ENCODE measurements at regions not wholly inside any gene's neighbourhood (a gene's known extent, or its start where the extent isn't known, plus 50 kb on each side); places are given as distances from the start of the nearest gene placed in this dataset.

DNA sequence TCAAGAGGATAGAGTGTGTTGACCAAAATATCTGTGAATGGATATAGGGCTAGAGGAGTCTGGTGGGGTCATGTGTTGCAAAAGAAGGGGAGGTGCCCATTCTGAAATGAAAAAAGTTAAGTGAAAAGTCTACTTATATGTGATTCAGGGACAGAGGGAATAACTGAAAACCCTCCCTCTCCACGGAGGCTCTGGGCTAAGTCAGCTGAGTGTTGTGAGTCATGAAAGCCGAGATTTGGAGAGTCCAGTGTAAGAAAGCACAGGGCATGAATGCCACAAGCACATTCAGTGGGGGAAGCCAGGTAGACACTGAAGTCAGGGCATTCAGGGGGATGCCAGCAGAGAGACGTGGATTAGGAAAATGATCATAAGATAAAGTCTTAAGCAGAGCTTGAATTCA lies 871.9 kb downstream of the TSN start:
- TF ChIP-seq ZNF707 (CRISPR knock-in tag; conservative IDR thresholded peaks at IDR 0.05) (no peak), ZNF121 (CRISPR knock-in tag; conservative IDR thresholded peaks at IDR 0.05) (no peak), POLR2AphosphoS5 (IDR thresholded peaks at IDR 0.05; ENCODE audit: control insufficient read depth, insufficient read depth, low read depth, low read length) (no peak), FOXA1 (IDR thresholded peaks at IDR 0.05; ENCODE audit: borderline replicate concordance) (no peak), FOXJ3 (CRISPR knock-in tag; IDR thresholded peaks at IDR 0.05) (no peak), CREB1 (IDR thresholded peaks at IDR 0.05) (no peak), CREB1 (CRISPR knock-in tag; IDR thresholded peaks at IDR 0.05) (no peak), MTF1 (CRISPR knock-in tag; IDR thresholded peaks at IDR 0.05; ENCODE audit: borderline replicate concordance) (no peak), GABPA (tag; conservative IDR thresholded peaks at IDR 0.05; ENCODE audit: low read depth) (no peak), ZFP36 (IDR thresholded peaks at IDR 0.05; ENCODE audit: low read depth, low read length, partially characterized antibody) (no peak), KLF10 (CRISPR knock-in tag; IDR thresholded peaks at IDR 0.05) (no peak), ZNF431 (CRISPR knock-in tag; IDR thresholded peaks at IDR 0.05) (no peak), MAZ (CRISPR knock-in tag; conservative IDR thresholded peaks at IDR 0.05 in 1 of 2, IDR thresholded peaks at IDR 0.05 in 1 of 2) (no peak), ZNF239 (CRISPR knock-in tag; IDR thresholded peaks at IDR 0.05) (no peak)
- TF ChIP-seq, protein P1, sequence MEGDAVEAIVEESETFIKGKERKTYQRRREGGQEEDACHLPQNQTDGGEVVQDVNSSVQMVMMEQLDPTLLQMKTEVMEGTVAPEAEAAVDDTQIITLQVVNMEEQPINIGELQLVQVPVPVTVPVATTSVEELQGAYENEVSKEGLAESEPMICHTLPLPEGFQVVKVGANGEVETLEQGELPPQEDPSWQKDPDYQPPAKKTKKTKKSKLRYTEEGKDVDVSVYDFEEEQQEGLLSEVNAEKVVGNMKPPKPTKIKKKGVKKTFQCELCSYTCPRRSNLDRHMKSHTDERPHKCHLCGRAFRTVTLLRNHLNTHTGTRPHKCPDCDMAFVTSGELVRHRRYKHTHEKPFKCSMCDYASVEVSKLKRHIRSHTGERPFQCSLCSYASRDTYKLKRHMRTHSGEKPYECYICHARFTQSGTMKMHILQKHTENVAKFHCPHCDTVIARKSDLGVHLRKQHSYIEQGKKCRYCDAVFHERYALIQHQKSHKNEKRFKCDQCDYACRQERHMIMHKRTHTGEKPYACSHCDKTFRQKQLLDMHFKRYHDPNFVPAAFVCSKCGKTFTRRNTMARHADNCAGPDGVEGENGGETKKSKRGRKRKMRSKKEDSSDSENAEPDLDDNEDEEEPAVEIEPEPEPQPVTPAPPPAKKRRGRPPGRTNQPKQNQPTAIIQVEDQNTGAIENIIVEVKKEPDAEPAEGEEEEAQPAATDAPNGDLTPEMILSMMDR (IDR thresholded peaks at IDR 0.05 in 2 of 3, conservative IDR thresholded peaks at IDR 0.05 in 1 of 3; ENCODE audit: insufficient read depth in 2 of 3, low read depth in 1 of 3, low read length in 3 of 3) = no peak
